DMS79 (cell line): ENCODE measurements at regions not wholly inside any gene's neighbourhood (a gene's known extent, or its start where the extent isn't known, plus 50 kb on each side); places are given as distances from the start of the nearest gene placed in this dataset.
"Not testable (repeated sequence)": the region's sequence is repeated elsewhere in the genome, so short reads cannot be mapped to it uniquely, and the experiment has no call there.

ENCODE experiments used
- DNase-seq: peaks from one replicate; lab custom pipeline; 2025; lab: John Stamatoyannopoulos, UW

- no peak for DNase-seq
Observed at GRCh38 chr6:170044836-170045562, 245.9 kb downstream of the DLL1 start.

- no peak for DNase-seq
Observed at GRCh38 chr6:170043881-170044790, 246.7 kb downstream of the DLL1 start.

- DNase-seq: no peak
Observed at GRCh38 chr6:170043150-170043819, 247.6 kb downstream of the DLL1 start.

- DNase-seq: no peak
Observed at GRCh38 chr6:170042596-170043118, 248.2 kb downstream of the DLL1 start.

- no peak for DNase-seq
Observed at GRCh38 chr6:170042123-170042522, 248.8 kb downstream of the DLL1 start.

GRCh38 chr6:170041526-170041925 lies 249.4 kb downstream of the DLL1 start:
- no peak for DNase-seq

- DNase-seq: no peak
Observed at GRCh38 chr6:170040906-170041305, 250.0 kb downstream of the DLL1 start.

GRCh38 chr6:170040115-170040500 lies 250.8 kb downstream of the DLL1 start:
- no peak for DNase-seq

- DNase-seq: no peak
Observed at GRCh38 chr6:170039156-170040114, 251.4 kb downstream of the DLL1 start.

GRCh38 chr6:170038708-170039107 lies 252.2 kb downstream of the DLL1 start:
- no peak for DNase-seq

- no peak for DNase-seq
Observed at GRCh38 chr6:170038251-170038650, 252.6 kb downstream of the DLL1 start.

- DNase-seq: no peak
Observed at GRCh38 chr6:170037541-170038250, 253.2 kb downstream of the DLL1 start.

- DNase-seq: no peak
Observed at GRCh38 chr6:170036916-170037315, 254.0 kb downstream of the DLL1 start.

GRCh38 chr6:170036367-170036766 lies 254.5 kb downstream of the DLL1 start:
- not testable (repeated sequence) for DNase-seq

- no peak for DNase-seq
Observed at GRCh38 chr6:170035901-170036304, 255.0 kb downstream of the DLL1 start.

GRCh38 chr6:170035044-170035443 lies 255.8 kb downstream of the DLL1 start:
- DNase-seq: no peak

- no peak for DNase-seq
Observed at GRCh38 chr6:170034294-170034693, 256.6 kb downstream of the DLL1 start.

GRCh38 chr6:170033666-170034065 lies 257.2 kb downstream of the DLL1 start:
- no peak for DNase-seq

- DNase-seq: no peak
Observed at GRCh38 chr6:170032706-170033309, 258.1 kb downstream of the DLL1 start.

- no peak for DNase-seq
Observed at GRCh38 chr6:170032197-170032596, 258.7 kb downstream of the DLL1 start.
